ENCODE measurements at regions not wholly inside any gene's neighbourhood (a gene's known extent, or its start where the extent isn't known, plus 50 kb on each side); places are given as distances from the start of the nearest gene placed in this dataset.

GRCh38 chr10:131811630-131812403 lies 89.0 kb upstream of the PPP2R2D start (continued):
- no peak for TF ChIP-seq ZNF687 (IDR thresholded peaks at IDR 0.05)
- TF ChIP-seq DPF2 (IDR thresholded peaks at IDR 0.05): no peak
- no peak for TF ChIP-seq NRF1 (conservative IDR thresholded peaks at IDR 0.05; ENCODE audit: low read depth, low read length)
- TF ChIP-seq, protein P1, sequence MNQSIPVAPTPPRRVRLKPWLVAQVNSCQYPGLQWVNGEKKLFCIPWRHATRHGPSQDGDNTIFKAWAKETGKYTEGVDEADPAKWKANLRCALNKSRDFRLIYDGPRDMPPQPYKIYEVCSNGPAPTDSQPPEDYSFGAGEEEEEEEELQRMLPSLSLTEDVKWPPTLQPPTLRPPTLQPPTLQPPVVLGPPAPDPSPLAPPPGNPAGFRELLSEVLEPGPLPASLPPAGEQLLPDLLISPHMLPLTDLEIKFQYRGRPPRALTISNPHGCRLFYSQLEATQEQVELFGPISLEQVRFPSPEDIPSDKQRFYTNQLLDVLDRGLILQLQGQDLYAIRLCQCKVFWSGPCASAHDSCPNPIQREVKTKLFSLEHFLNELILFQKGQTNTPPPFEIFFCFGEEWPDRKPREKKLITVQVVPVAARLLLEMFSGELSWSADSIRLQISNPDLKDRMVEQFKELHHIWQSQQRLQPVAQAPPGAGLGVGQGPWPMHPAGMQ (IDR thresholded peaks at IDR 0.05; ENCODE audit: borderline replicate concordance): no peak

GRCh38 chr10:131812736-131813604 lies 87.8 kb upstream of the PPP2R2D start:
- no peak for FAIRE-seq
- CTCF ChIA-PET: no interaction called here
- BruUV-seq (replicated peaks): no TSS peak
- TF ChIP-seq TAF1 (IDR thresholded peaks at IDR 0.05; ENCODE audit: borderline replicate concordance, low read depth, low read length) (no peak), ZBTB11 (CRISPR knock-in tag; IDR thresholded peaks at IDR 0.05) (no peak), ZNF622 (IDR thresholded peaks at IDR 0.05) (no peak)

More at GRCh38 chr10:131812736-131813604, 87.8 kb upstream of the PPP2R2D start:
- H4K20me1 ChIP-seq (ENCODE audit: control insufficient read depth, insufficient read depth): no peaks in the 10 kb centered on the region
- H3K27ac ChIP-seq (ENCODE audit: control insufficient read depth, insufficient read depth): no peak overlapping the region
- H3K27me3 ChIP-seq (replicated peaks in 1 of 2; ENCODE audit: control insufficient read depth in 2 of 2, insufficient read depth in 2 of 2, low read length in 1 of 2): no peaks in the 10 kb centered on the region
- no peak overlapping the region for H3K9ac ChIP-seq (ENCODE audit: control insufficient read depth, insufficient read depth, low read length)
- SMC1A ChIA-PET (ENCODE audit: uncharacterized antibody, unreplicated experiment): no interaction called here
- H3K9me3 ChIP-seq (replicated peaks; ENCODE audit: control insufficient read depth, insufficient read depth, low read length): no peaks in the 10 kb centered on the region
- H3K4me3 ChIP-seq: no peak overlapping the region
- 58% methylated on average over 24 of the region's 24 CpGs for WGBS (ENCODE audit: insufficient coverage, insufficient replicate concordance, low lambda C conversion rate, missing lambda C conversion rate)
- RAD21 ChIA-PET (ENCODE audit: unreplicated experiment): no interaction called here
- H3K4me1 ChIP-seq (ENCODE audit: control insufficient read depth, insufficient read depth, low read length): no peaks in the 10 kb centered on the region
- no peak overlapping the region for H2AFZ ChIP-seq (ENCODE audit: control insufficient read depth, low read depth, low read length)
- no peaks in the 10 kb centered on the region for H3K36me3 ChIP-seq (ENCODE audit: control insufficient read depth in 2 of 2, insufficient read depth in 2 of 2, low read length in 1 of 2)
- in situ Hi-C loops (cut with MboI) (no loop called here), intact Hi-C loops (cut with micrococcal nuclease; ENCODE audit: unreplicated experiment) (no loop called here)
- ATAC-seq (no peak), DNase-seq (ENCODE audit: low read depth, low spot score) (no peak)
- no peak overlapping the region for H3K4me2 ChIP-seq (ENCODE audit: control insufficient read depth, insufficient read depth)
- H3K79me2 ChIP-seq (ENCODE audit: control insufficient read depth, insufficient read depth, low read length): no peaks in the 10 kb centered on the region
- POLR2A ChIA-PET: no interaction called here
